ENCODE measurements at regions not wholly inside any gene's neighbourhood (a gene's known extent, or its start where the extent isn't known, plus 50 kb on each side); places are given as distances from the start of the nearest gene placed in this dataset.

GRCh38 chr3:28590860-28591259 is 242.2 kb upstream of the AZI2 start:
- POLR2A ChIA-PET, result no interaction called here
- no peak for TF ChIP-seq CTCF (IDR thresholded peaks at IDR 0.05)
- Histone ChIP-seq H3K27me3 (ENCODE audit: control insufficient read depth in 1 of 2, insufficient read depth in 2 of 2, low read length in 2 of 2) (no peaks in the 10 kb centered on the region), H3K9me3 (ENCODE audit: control insufficient read depth in 1 of 2, insufficient read depth in 1 of 2, low read length in 2 of 2) (no peaks in the 10 kb centered on the region), H3K36me3 (ENCODE audit: insufficient read depth, low read length) (no peaks in the 10 kb centered on the region), H3K27ac (ENCODE audit: low read depth in 1 of 2, low read length in 2 of 2) (no peak overlapping the region), H3K4me1 (ENCODE audit: insufficient read depth, low read length) (no peaks in the 10 kb centered on the region), H3K4me3 (ENCODE audit: low read length) (no peak overlapping the region)
- intact Hi-C loops (cut with DNase I, micrococcal nuclease), result no loop called here
- Mint-ChIP-seq H3K36me3 (ENCODE audit: low read depth) (no peaks in the 10 kb centered on the region), H3K27ac (no peak overlapping the region), H3K9me3 (no peaks in the 10 kb centered on the region), H3K4me3 (no peak overlapping the region), H3K4me1 (ENCODE audit: low read depth) (no peaks in the 10 kb centered on the region), H3K27me3 (no peaks in the 10 kb centered on the region)
- CTCF ChIA-PET, result no interaction called here
- ATAC-seq (ENCODE audit: poor library complexity), result no peak
- DNase-seq, result no peak

- no peaks in the 10 kb centered on the region for H3K4me1 ChIP-seq (ENCODE audit: insufficient read depth, low read length)
- ATAC-seq (ENCODE audit: poor library complexity) (no peak), DNase-seq (no peak)
- ChIA-PET POLR2A (no interaction called here), CTCF (no interaction called here)
- intact Hi-C loops (cut with DNase I, micrococcal nuclease), result no loop called here
- no peaks in the 10 kb centered on the region for H3K9me3 ChIP-seq (ENCODE audit: control insufficient read depth in 1 of 2, insufficient read depth in 1 of 2, low read length in 2 of 2)
- Mint-ChIP-seq H3K4me3 (no peak overlapping the region), H3K9me3 (no peaks in the 10 kb centered on the region), H3K36me3 (ENCODE audit: low read depth) (no peaks in the 10 kb centered on the region), H3K27me3 (no peaks in the 10 kb centered on the region), H3K27ac (no peak overlapping the region), H3K4me1 (ENCODE audit: low read depth) (no peaks in the 10 kb centered on the region)
- no peaks in the 10 kb centered on the region for H3K36me3 ChIP-seq (ENCODE audit: insufficient read depth, low read length)
- H3K27ac ChIP-seq (ENCODE audit: low read depth in 1 of 2, low read length in 2 of 2), result no peak overlapping the region
- no peak overlapping the region for H3K4me3 ChIP-seq (ENCODE audit: low read length)
- no peaks in the 10 kb centered on the region for H3K27me3 ChIP-seq (ENCODE audit: control insufficient read depth in 1 of 2, insufficient read depth in 2 of 2, low read length in 2 of 2)
- TF ChIP-seq CTCF (IDR thresholded peaks at IDR 0.05), result no peak
Measured at GRCh38 chr3:28595372-28595771, 246.7 kb upstream of the AZI2 start.

GRCh38 chr3:28597452-28597851 is 248.8 kb upstream of the AZI2 start:
- no peak for DNase-seq
- no peak for ATAC-seq (ENCODE audit: poor library complexity)
- no peaks in the 10 kb centered on the region for H3K36me3 ChIP-seq (ENCODE audit: insufficient read depth, low read length)
- H3K27me3 Mint-ChIP-seq, result no peaks in the 10 kb centered on the region
- no peaks in the 10 kb centered on the region for H3K4me1 Mint-ChIP-seq (ENCODE audit: low read depth)
- CTCF ChIA-PET, result no interaction called here
- no peaks in the 10 kb centered on the region for H3K9me3 Mint-ChIP-seq
- H3K27ac ChIP-seq (ENCODE audit: low read depth in 1 of 2, low read length in 2 of 2), result no peak overlapping the region
- no peak overlapping the region for H3K27ac Mint-ChIP-seq
- no peaks in the 10 kb centered on the region for H3K4me1 ChIP-seq (ENCODE audit: insufficient read depth, low read length)
- no peaks in the 10 kb centered on the region for H3K36me3 Mint-ChIP-seq (ENCODE audit: low read depth)
- intact Hi-C loops (cut with DNase I, micrococcal nuclease), result no loop called here
- no peaks in the 10 kb centered on the region for H3K9me3 ChIP-seq (ENCODE audit: control insufficient read depth in 1 of 2, insufficient read depth in 1 of 2, low read length in 2 of 2)
- H3K4me3 ChIP-seq (ENCODE audit: low read length), result no peak overlapping the region
- H3K4me3 Mint-ChIP-seq, result no peak overlapping the region
- no peak for TF ChIP-seq CTCF (IDR thresholded peaks at IDR 0.05)
- H3K27me3 ChIP-seq (ENCODE audit: control insufficient read depth in 1 of 2, insufficient read depth in 2 of 2, low read length in 2 of 2), result no peaks in the 10 kb centered on the region
- POLR2A ChIA-PET, result no interaction called here
